PFSK-1 (cell line): ENCODE measurements at regions not wholly inside any gene's neighbourhood (a gene's known extent, or its start where the extent isn't known, plus 50 kb on each side); places are given as distances from the start of the nearest gene placed in this dataset.

Experiments used
- FOXP2 ChIP-seq: optimal IDR thresholded peaks from 2 replicates; pipeline ENCODE3; 2011; ENCODE audit warnings: borderline replicate concordance, control low read depth, inconsistent platforms; ENCODE audit not compliant: insufficient read depth; ENCODE audit errors: extremely low read length, extremely low read depth
- POLR2AphosphoS5 ChIP-seq: IDR thresholded peaks from 2 replicates; pipeline ENCODE4 v1.6.1; 2012; ENCODE audit warnings: low read depth, mild to moderate bottlenecking, control low read depth, low read length, moderate library complexity
- SIN3A ChIP-seq: IDR thresholded peaks from 2 replicates; pipeline ENCODE4 v1.6.1; 2012; ENCODE audit warnings: mild to moderate bottlenecking, low read length, moderate library complexity, borderline replicate concordance; ENCODE audit not compliant: insufficient read depth
- TAF1 ChIP-seq: IDR thresholded peaks from 2 replicates; pipeline ENCODE4 v1.6.1; 2012; ENCODE audit warnings: low read length, control low read depth, borderline replicate concordance; ENCODE audit not compliant: insufficient read depth
- TF ChIP-seq, protein P1 (sequence below), 2 experiments: IDR thresholded peaks; 2 replicates each; pipeline versions ENCODE4 v1.6.1 to v1.8.0; 2011 to 2012; ENCODE audit warnings: low read depth in 2 of 2, low read length in 2 of 2, control low read depth in 1 of 2, inconsistent platforms in 1 of 2, mild to moderate bottlenecking in 1 of 2, moderate library complexity in 1 of 2; ENCODE audit not compliant: insufficient read depth in 1 of 2

GRCh38 chr1:229000187-229000586, 264.9 kb downstream of the RHOU start:
- TF ChIP-seq FOXP2 (no peak), POLR2AphosphoS5 (no peak)

DNA sequence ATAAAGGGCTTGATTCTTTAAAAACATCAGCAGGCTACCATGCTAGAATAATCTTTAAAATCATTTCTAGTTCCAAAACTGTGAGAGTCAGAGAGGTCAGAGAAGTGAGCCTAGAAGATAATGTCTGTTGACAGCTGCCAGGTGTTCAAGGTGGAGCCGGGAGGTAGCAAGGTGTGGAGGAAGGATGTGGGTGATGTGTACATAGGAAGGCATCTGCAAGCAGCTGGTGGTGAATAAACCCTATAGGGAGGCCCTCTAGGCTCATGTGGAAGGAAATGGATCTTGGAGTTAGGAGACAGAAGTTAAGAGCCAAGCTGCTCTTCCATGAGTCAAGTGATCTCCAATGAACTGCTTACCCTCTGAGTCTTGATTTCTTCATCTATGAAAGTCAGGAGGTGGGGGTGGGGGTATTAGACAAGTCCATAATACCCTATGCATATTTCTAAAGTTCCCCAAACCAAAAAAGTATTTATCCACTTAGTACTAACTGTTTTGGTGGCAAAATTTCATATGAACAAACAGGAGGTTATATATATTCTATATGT, 266.3 kb downstream of the RHOU start:
- no peak for TF ChIP-seq POLR2AphosphoS5
- TF ChIP-seq FOXP2: no peak
- TF ChIP-seq, protein P1, sequence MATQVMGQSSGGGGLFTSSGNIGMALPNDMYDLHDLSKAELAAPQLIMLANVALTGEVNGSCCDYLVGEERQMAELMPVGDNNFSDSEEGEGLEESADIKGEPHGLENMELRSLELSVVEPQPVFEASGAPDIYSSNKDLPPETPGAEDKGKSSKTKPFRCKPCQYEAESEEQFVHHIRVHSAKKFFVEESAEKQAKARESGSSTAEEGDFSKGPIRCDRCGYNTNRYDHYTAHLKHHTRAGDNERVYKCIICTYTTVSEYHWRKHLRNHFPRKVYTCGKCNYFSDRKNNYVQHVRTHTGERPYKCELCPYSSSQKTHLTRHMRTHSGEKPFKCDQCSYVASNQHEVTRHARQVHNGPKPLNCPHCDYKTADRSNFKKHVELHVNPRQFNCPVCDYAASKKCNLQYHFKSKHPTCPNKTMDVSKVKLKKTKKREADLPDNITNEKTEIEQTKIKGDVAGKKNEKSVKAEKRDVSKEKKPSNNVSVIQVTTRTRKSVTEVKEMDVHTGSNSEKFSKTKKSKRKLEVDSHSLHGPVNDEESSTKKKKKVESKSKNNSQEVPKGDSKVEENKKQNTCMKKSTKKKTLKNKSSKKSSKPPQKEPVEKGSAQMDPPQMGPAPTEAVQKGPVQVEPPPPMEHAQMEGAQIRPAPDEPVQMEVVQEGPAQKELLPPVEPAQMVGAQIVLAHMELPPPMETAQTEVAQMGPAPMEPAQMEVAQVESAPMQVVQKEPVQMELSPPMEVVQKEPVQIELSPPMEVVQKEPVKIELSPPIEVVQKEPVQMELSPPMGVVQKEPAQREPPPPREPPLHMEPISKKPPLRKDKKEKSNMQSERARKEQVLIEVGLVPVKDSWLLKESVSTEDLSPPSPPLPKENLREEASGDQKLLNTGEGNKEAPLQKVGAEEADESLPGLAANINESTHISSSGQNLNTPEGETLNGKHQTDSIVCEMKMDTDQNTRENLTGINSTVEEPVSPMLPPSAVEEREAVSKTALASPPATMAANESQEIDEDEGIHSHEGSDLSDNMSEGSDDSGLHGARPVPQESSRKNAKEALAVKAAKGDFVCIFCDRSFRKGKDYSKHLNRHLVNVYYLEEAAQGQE (IDR thresholded peaks at IDR 0.05; ENCODE audit: insufficient read depth in 1 of 2, low read depth in 2 of 2, low read length in 2 of 2): no peak

DNA sequence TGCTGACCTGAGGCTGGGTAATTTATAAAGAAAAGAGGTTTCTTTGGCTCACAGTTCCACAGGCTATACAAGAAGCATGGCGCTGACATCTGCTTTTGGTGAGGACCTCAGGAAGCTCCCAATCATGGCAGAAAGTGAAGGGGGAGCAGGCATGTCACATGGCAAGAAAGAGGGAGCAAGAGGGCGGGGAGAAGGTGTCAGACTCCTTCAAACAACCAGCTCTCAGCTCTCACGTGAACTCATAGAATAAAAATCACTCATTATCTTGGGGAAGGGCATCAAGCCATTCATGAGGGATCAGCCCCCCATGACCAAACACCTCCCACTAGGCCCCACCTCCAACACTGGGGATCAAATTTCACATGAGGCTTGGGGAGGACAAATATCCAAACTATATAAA, 266.8 kb downstream of the RHOU start:
- TF ChIP-seq FOXP2 (no peak), POLR2AphosphoS5 (no peak), SIN3A (no peak), TAF1 (no peak)
- TF ChIP-seq, protein P1 (IDR thresholded peaks at IDR 0.05; ENCODE audit: insufficient read depth in 1 of 2, low read depth in 2 of 2, low read length in 2 of 2): no peak

DNA sequence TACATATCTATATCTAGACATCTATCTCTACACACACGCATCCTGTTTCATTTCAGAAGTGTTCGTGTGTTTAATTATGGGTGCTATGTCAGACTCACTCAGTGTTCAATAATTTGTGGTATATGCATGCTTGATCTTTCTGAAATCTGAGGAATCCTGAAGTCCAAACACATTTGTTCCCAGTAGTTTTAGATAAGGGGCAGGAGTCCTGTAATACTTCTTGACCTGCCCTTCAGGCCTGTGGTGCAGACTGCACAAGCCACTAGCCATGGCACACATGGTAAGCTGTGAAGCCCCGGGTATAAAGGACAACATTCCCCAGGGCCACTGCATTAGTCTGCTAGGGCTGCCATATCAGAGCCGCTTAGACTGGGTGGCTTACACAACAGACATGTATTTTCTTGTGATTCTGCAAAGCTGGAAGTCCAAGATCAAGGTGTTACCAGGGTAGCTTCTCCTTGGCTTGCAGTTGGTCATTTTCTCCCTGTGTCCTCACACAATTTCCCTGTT, 267.2 kb downstream of the RHOU start:
- TF ChIP-seq TAF1 (no peak), SIN3A (no peak), POLR2AphosphoS5 (no peak), FOXP2 (no peak)
- TF ChIP-seq, protein P1 (IDR thresholded peaks at IDR 0.05; ENCODE audit: insufficient read depth in 1 of 2, low read depth in 2 of 2, low read length in 2 of 2): no peak

DNA sequence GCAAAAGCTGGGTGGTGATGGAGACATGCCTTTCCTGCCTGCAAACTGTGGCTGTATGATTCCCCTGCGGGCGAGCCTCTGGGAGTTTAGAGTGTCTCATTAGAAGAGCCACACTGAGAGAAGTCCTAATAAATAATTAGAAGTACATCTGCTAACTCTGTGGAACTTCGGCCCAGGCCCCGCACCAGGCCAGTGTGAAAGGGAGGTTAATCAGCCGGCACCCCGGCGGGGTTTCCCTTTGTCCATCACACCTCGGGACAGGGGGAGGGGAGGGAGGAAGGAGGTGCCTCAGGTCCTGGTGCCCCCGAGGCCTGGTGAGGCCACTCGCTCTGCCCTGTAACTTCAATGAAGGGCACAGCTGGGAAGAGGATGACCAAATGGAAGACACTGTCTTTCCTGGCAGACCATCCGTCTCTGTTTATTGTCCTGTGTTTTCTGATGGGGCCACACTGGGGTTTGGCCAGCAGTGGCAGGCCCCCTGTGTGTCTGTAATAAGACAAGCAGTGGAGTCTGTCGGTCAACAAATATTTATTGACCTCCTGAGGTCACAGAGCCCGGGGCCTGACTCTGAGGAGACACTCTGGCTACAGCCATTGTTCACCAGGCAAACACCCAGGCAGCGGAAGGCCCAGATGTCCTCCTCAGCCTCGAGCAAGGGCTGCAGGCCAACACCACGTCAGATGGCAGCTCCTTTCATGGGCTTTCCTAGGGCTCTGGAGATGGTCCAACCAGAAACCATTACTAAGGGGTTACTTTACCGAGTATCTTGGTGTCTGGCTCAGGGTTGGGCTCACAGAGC, 267.5 kb upstream of the RAB4A start:
- TF ChIP-seq POLR2AphosphoS5 (no peak), SIN3A (no peak), TAF1 (no peak), FOXP2 (no peak)
- TF ChIP-seq, protein P1 (IDR thresholded peaks at IDR 0.05; ENCODE audit: insufficient read depth in 1 of 2, low read depth in 2 of 2, low read length in 2 of 2): no peak
